OCI-LY7 (cell line): ENCODE measurements at regions not wholly inside any gene's neighbourhood (a gene's known extent, or its start where the extent isn't known, plus 50 kb on each side); places are given as distances from the start of the nearest gene placed in this dataset.

ENCODE experiments used
- BruUV-seq: library from RNA; stranded (reverse); fragments of 400-500 nt; replicated peaks from 2 replicates; lab custom pipeline; 2021; lab: Mats Ljungman, UMichigan
- CTCF ChIA-PET: fragments of 300-600 bp; sonication (Branson Sonifier 250); formaldehyde crosslinking; loops from one replicate; lab custom pipeline; 2022; ENCODE audit warnings: antibody characterized with exemption; ENCODE audit not compliant: unreplicated experiment; lab: Charles Lee
- POLR2A ChIA-PET: fragments of 300-600 bp; sonication (Branson Sonifier 250); formaldehyde crosslinking; loops from one replicate; lab custom pipeline; 2022; ENCODE audit warnings: antibody characterized with exemption; lab: Charles Lee
- DNase-seq: peaks from one replicate; pipeline ENCODE4 v3.0.0-alpha.2; 2015; ENCODE audit warnings: low spot score
- H2AFZ ChIP-seq: fragments of 200-600 bp; sonication (generic), shearing (Covaris generic); 2 replicates; pipeline ENCODE4 v1.6.1; 2014; ENCODE audit warnings: mild to moderate bottlenecking, antibody characterized with exemption, low read length, moderate library complexity
- H3K27ac ChIP-seq: fragments of 200-600 bp; sonication (generic); 2 replicates; pipeline ENCODE4 v1.5.1; 2014; ENCODE audit warnings: mixed run types, low read depth, mild to moderate bottlenecking, moderate library complexity, low read length, inconsistent platforms; ENCODE audit not compliant: poor library complexity, severe bottlenecking
- H3K36me3 ChIP-seq: fragments of 200-600 bp; sonication (generic); 2 replicates; pipeline ENCODE4 v1.6.1; 2014; ENCODE audit warnings: mild to moderate bottlenecking, antibody characterized with exemption, low read length, moderate library complexity, mixed read lengths; ENCODE audit not compliant: insufficient read depth
- H3K4me1 ChIP-seq: fragments of 200-600 bp; sonication (generic); 2 replicates; pipeline ENCODE4 v1.5.1; 2014; ENCODE audit warnings: mild to moderate bottlenecking, low read length; ENCODE audit not compliant: insufficient read depth, poor library complexity, severe bottlenecking
- H3K4me2 ChIP-seq: fragments of 200-600 bp; sonication (generic); 2 replicates; pipeline ENCODE4 v1.6.1; 2014; ENCODE audit warnings: mild to moderate bottlenecking, low read length
- H3K4me3 ChIP-seq: fragments of 200-600 bp; sonication (generic); 2 replicates; pipeline ENCODE4 v1.5.1; 2014; ENCODE audit warnings: mild to moderate bottlenecking, low read depth, low read length; ENCODE audit not compliant: poor library complexity, severe bottlenecking
- H3K79me2 ChIP-seq: fragments of 200-600 bp; sonication (generic); 2 replicates; pipeline ENCODE4 v1.6.1; 2016; ENCODE audit warnings: low read depth, mild to moderate bottlenecking, low read length, moderate library complexity, mixed read lengths; ENCODE audit not compliant: insufficient read depth
- H3K9me2 ChIP-seq: fragments of 200-600 bp; sonication (generic); 2 replicates; pipeline ENCODE4 v1.6.1; 2016; ENCODE audit warnings: mild to moderate bottlenecking, low read length, mixed read lengths; ENCODE audit not compliant: insufficient read depth
- H3K9me3 ChIP-seq: fragments of 200-600 bp; sonication (generic); 2 replicates; pipeline ENCODE4 v1.6.1; 2014; ENCODE audit warnings: mild to moderate bottlenecking, mixed run types, low read length, mixed read lengths
- H4K20me1 ChIP-seq: fragments of 200-600 bp; sonication (generic); 2 replicates; pipeline ENCODE4 v1.6.1; 2014; ENCODE audit warnings: mild to moderate bottlenecking, antibody characterized with exemption, low read length, moderate library complexity, mixed read lengths; ENCODE audit not compliant: insufficient read depth
- EZH2phosphoT487 ChIP-seq: fragments of 200-600 bp; sonication (generic); IDR thresholded peaks from 2 replicates; pipeline ENCODE4 v1.6.1; 2018; ENCODE audit warnings: low read depth, borderline replicate concordance, mild to moderate bottlenecking, mixed run types, antibody characterized with exemption, low read length, moderate library complexity, mixed read lengths
- intact Hi-C: fragments of 100-400 bp; cut with micrococcal nuclease; formaldehyde crosslinking; loops from one replicate; pipeline ENCODE4 v1.10.0; 2022; ENCODE audit not compliant: unreplicated experiment
- TF ChIP-seq, protein P1 (sequence below): fragments of 200-600 bp; sonication (generic); conservative IDR thresholded peaks from 2 replicates; pipeline ENCODE4 v1.5.1; 2014; ENCODE audit warnings: mild to moderate bottlenecking, antibody characterized with exemption, low read length, moderate library complexity, mixed read lengths

- Histone ChIP-seq H4K20me1 (no peaks in the 10 kb centered on the region), H3K4me2 (no peak overlapping the region), H3K36me3 (no peaks in the 10 kb centered on the region), H3K9me2 (no peaks in the 10 kb centered on the region), H3K27ac (no peak overlapping the region), H3K79me2 (no peaks in the 10 kb centered on the region), H3K4me1 (no peaks in the 10 kb centered on the region), H3K9me3 (peaks cover 8% of the 10 kb centered on the region; the same call in 1 of the 2 replicates), H2AFZ (no peak overlapping the region), H3K4me3 (no peak overlapping the region)
- CTCF ChIA-PET = no interaction called here
- intact Hi-C loops = no loop called here
- DNase-seq = no peak
- BruUV-seq = no TSS peak
- no peak for TF ChIP-seq EZH2phosphoT487
- TF ChIP-seq, protein P1, sequence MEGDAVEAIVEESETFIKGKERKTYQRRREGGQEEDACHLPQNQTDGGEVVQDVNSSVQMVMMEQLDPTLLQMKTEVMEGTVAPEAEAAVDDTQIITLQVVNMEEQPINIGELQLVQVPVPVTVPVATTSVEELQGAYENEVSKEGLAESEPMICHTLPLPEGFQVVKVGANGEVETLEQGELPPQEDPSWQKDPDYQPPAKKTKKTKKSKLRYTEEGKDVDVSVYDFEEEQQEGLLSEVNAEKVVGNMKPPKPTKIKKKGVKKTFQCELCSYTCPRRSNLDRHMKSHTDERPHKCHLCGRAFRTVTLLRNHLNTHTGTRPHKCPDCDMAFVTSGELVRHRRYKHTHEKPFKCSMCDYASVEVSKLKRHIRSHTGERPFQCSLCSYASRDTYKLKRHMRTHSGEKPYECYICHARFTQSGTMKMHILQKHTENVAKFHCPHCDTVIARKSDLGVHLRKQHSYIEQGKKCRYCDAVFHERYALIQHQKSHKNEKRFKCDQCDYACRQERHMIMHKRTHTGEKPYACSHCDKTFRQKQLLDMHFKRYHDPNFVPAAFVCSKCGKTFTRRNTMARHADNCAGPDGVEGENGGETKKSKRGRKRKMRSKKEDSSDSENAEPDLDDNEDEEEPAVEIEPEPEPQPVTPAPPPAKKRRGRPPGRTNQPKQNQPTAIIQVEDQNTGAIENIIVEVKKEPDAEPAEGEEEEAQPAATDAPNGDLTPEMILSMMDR = no peak
- POLR2A ChIA-PET = no interaction called here
Observed at GRCh38 chr5:74538206-74538661, 102.3 kb downstream of the ENC1 start.

DNA sequence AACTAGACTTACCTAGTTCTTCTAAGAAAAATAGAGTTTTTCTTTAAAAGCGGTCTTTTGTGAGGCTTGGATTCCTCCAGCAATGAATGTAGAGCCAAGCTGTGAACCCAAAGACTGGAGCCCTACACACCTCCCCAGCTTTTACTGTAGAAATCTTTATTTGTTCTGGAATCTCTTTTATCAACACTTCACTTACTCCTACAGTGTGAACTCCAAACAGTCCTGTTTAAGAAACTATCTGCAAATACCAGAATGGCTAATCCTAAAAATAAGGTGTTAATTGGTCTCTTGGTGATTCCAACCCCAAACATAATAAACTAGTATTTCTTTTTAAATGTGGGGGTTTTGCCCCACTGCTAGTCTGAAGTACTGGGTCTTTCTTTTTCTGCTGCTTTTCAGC lies 103.9 kb downstream of the ENC1 start:
- H3K36me3 ChIP-seq = no peaks in the 10 kb centered on the region
- intact Hi-C loops = no loop called here
- no peaks in the 10 kb centered on the region for H3K4me1 ChIP-seq
- H3K4me3 ChIP-seq = no peak overlapping the region
- H2AFZ ChIP-seq = no peak overlapping the region
- no TSS peak for BruUV-seq
- H3K9me2 ChIP-seq = no peaks in the 10 kb centered on the region
- no peak overlapping the region for H3K4me2 ChIP-seq
- H3K9me3 ChIP-seq = peaks cover 8% of the 10 kb centered on the region; the same call in 1 of the 2 replicates
- DNase-seq = no peak
- TF ChIP-seq, protein P1 = no peak
- no peak for TF ChIP-seq EZH2phosphoT487
- ChIA-PET POLR2A (interaction anchor here (0.7 kb wide), 1 partner anchor 32 kb away, joined by 5 read pairs; no protein-coding TSS in a partner anchor), CTCF (no interaction called here)
- H3K27ac ChIP-seq = no peak overlapping the region
- H3K79me2 ChIP-seq = no peaks in the 10 kb centered on the region
- no peaks in the 10 kb centered on the region for H4K20me1 ChIP-seq

DNA sequence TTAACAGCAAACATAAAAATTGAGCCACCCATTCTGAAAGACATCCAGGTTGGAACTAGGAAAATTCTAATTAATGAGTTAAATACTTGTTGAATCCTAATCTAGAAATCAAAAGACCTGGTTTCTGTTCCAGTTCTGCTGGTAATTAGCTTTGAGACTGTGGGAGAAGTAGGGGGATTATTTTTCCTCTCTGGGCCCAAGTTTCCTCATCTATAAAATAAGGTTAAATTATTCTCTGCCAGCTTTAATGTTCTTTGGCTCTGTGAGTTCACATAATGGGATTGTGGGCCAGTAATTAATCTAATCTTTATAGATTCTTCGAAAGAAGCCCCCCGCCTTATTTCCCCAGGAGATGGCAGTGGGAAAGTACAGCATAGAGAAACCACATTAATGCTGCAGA lies 104.6 kb downstream of the ENC1 start:
- Histone ChIP-seq H2AFZ (no peak overlapping the region), H3K4me2 (no peak overlapping the region), H4K20me1 (no peaks in the 10 kb centered on the region), H3K9me3 (peaks cover 8% of the 10 kb centered on the region; the same call in 1 of the 2 replicates), H3K27ac (no peak overlapping the region), H3K36me3 (no peaks in the 10 kb centered on the region), H3K79me2 (no peaks in the 10 kb centered on the region), H3K9me2 (no peaks in the 10 kb centered on the region), H3K4me3 (no peak overlapping the region), H3K4me1 (no peaks in the 10 kb centered on the region)
- POLR2A ChIA-PET = no interaction called here
- DNase-seq = no peak
- no TSS peak for BruUV-seq
- TF ChIP-seq, protein P1 = no peak
- TF ChIP-seq EZH2phosphoT487 = no peak
- intact Hi-C loops = no loop called here
- CTCF ChIA-PET = no interaction called here
